Glutamatergic neuron (in vitro differentiated cells): ENCODE measurements at regions not wholly inside any gene's neighbourhood (a gene's known extent, or its start where the extent isn't known, plus 50 kb on each side); places are given as distances from the start of the nearest gene placed in this dataset.

Experiments
- DNase-seq: peaks from one replicate; pipeline ENCODE4 v3.0.0; 2022
- H3K27ac Mint-ChIP-seq: one replicate; pipeline ENCODE4 v1.8.0; 2020; ENCODE audit warnings: mild to moderate bottlenecking, mixed read lengths, inconsistent platforms; ENCODE audit not compliant: unreplicated experiment
- H3K27me3 Mint-ChIP-seq: one replicate; pipeline ENCODE4 v1.8.0; 2020; ENCODE audit warnings: mild to moderate bottlenecking, moderate library complexity, mixed read lengths, inconsistent platforms; ENCODE audit not compliant: unreplicated experiment
- H3K36me3 Mint-ChIP-seq: one replicate; pipeline ENCODE4 v1.8.0; 2020; ENCODE audit warnings: mild to moderate bottlenecking, mixed read lengths, inconsistent platforms; ENCODE audit not compliant: unreplicated experiment
- H3K4me1 Mint-ChIP-seq: one replicate; pipeline ENCODE4 v1.8.0; 2020; ENCODE audit warnings: mild to moderate bottlenecking, low read depth, mixed read lengths, inconsistent platforms; ENCODE audit not compliant: unreplicated experiment
- H3K4me3 Mint-ChIP-seq: one replicate; pipeline ENCODE4 v1.8.0; 2020; ENCODE audit warnings: mild to moderate bottlenecking, mixed read lengths, inconsistent platforms; ENCODE audit not compliant: unreplicated experiment
- H3K9me3 Mint-ChIP-seq: one replicate; pipeline ENCODE4 v1.8.0; 2020; ENCODE audit warnings: mild to moderate bottlenecking, moderate library complexity, mixed read lengths, inconsistent platforms; ENCODE audit not compliant: unreplicated experiment
- TF ChIP-seq, protein P1 (sequence below): fragments of 200-600 bp; sonication (generic); IDR thresholded peaks from one replicate; pipeline ENCODE4 v1.5.0; 2021; ENCODE audit not compliant: partially characterized antibody, unreplicated experiment

DNA sequence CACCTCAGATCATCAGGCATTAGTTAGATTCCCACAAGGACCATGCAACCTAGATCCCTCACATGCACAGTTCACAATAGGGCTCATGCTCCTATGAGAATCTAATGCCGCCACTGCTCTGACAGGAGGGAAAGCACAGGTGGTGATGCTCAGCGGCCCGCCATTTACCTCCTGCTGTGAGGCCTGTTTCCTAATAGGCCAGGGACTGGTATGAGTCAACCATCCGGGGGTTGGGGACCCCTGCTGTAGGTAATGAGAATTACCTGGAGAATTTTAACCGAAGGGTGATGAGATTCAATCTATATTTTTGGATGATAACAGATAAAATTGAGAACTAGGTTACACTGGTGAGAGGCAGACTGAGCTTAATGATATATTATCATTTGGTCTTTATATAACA, 101.4 kb downstream of the LACC1 start:
- Mint-ChIP-seq H3K27me3 (peaks cover 4% of the 10 kb centered on the region), H3K27ac (no peak overlapping the region), H3K36me3 (peaks cover 5% of the 10 kb centered on the region), H3K4me3 (no peak overlapping the region), H3K4me1 (peaks cover 12% of the 10 kb centered on the region), H3K9me3 (peaks cover 2% of the 10 kb centered on the region)
- peak; percentile 31 for DNase-seq
- TF ChIP-seq, protein P1, sequence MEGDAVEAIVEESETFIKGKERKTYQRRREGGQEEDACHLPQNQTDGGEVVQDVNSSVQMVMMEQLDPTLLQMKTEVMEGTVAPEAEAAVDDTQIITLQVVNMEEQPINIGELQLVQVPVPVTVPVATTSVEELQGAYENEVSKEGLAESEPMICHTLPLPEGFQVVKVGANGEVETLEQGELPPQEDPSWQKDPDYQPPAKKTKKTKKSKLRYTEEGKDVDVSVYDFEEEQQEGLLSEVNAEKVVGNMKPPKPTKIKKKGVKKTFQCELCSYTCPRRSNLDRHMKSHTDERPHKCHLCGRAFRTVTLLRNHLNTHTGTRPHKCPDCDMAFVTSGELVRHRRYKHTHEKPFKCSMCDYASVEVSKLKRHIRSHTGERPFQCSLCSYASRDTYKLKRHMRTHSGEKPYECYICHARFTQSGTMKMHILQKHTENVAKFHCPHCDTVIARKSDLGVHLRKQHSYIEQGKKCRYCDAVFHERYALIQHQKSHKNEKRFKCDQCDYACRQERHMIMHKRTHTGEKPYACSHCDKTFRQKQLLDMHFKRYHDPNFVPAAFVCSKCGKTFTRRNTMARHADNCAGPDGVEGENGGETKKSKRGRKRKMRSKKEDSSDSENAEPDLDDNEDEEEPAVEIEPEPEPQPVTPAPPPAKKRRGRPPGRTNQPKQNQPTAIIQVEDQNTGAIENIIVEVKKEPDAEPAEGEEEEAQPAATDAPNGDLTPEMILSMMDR, result peak; percentile 37

DNA sequence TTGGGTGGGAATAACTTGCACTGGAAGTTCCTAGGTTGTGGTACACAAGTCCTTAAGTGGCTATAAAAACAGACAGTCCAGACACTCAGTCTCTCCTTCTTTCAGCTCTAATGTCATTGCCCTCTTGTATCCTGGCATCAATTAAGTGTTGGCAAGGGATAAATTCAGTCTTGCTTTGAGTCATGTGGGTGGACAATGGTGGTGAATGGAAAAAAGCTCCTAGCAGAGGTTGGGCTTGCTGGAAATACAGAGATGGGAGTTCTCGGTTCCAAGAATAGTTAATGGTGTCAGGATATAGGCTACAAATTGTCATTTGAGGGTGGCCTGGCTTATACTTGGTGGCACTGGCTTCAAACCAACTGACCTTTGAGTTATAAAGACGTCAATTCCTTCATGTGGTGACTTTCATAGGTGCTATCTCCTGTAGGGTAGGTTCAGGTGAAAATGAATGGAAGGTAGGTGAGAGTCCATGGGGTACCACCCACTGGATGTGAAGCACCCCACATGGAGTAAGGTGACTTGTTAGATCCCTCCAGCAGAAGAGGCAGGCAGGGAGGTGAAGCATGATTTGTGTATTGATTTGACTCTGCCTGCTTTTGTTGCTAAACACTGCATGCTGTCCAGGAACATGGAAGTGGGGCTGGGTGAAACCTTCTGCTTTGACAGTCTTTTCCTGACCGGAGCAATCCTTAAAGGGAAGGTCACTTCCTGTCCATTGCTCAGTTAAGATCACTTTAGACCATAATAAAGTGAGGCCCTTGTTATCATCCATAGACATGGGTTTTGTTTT, 102.0 kb downstream of the LACC1 start:
- no peak overlapping the region for H3K4me3 Mint-ChIP-seq

DNA sequence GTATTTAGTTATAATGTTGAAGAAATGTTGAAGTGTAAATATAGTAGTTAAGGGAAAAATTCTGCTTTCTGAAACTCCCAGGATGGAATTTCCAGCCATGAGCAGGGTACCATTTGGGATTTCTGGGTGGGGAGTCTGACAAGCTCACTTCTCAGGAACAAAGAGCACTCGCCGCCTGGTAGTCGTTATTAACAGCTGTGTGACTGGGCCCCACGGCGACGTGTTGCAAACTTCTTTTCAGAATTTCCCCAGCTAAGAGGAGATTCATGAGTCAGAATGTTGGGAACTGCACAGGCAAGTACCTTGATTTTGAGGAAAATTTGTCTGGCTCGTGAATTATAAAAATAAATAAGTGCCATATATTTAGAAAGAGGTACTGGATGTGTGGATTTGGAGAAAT, 103.7 kb downstream of the LACC1 start:
- peaks cover 2% of the 10 kb centered on the region for H3K9me3 Mint-ChIP-seq
- DNase-seq, result no peak
- no peaks in the 10 kb centered on the region for H3K27me3 Mint-ChIP-seq
- TF ChIP-seq, protein P1, result no peak
- peak overlapping the region; percentile 63 for H3K27ac Mint-ChIP-seq
- H3K36me3 Mint-ChIP-seq, result no peaks in the 10 kb centered on the region
- no peak overlapping the region for H3K4me3 Mint-ChIP-seq
- H3K4me1 Mint-ChIP-seq, result peaks cover 17% of the 10 kb centered on the region

More for the DNA sequence above, 102.0 kb downstream of the LACC1 start:
- no peak overlapping the region for H3K27ac Mint-ChIP-seq
- TF ChIP-seq, protein P1, result no peak
- H3K36me3 Mint-ChIP-seq, result no peaks in the 10 kb centered on the region
- H3K9me3 Mint-ChIP-seq, result peaks cover 2% of the 10 kb centered on the region
- H3K4me1 Mint-ChIP-seq, result peaks cover 15% of the 10 kb centered on the region
- H3K27me3 Mint-ChIP-seq, result peaks cover 4% of the 10 kb centered on the region
- DNase-seq, result no peak

DNA sequence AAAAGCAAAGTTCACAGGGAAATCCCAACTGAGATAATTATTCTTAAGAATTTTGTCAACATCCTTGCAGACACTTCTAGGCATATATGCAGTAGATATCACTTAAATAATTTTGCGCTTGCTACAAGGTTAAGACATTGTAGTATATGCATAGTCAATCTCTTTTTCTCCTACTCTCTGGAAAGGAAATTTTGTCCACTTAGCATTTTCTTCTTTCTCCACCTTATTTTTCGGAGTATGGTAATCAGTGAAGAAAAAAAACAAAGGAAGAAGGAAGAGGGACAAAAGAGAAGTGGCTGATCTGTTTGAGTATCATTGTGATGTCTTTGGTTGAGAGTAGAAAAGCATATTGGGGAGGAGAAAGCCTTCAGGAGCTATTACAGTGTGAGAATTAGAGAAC, 104.6 kb downstream of the LACC1 start:
- no peak for DNase-seq
- TF ChIP-seq, protein P1, result no peak
- Mint-ChIP-seq H3K27me3 (no peaks in the 10 kb centered on the region), H3K4me3 (no peak overlapping the region), H3K9me3 (peaks cover 2% of the 10 kb centered on the region), H3K4me1 (peaks cover 17% of the 10 kb centered on the region), H3K36me3 (no peaks in the 10 kb centered on the region), H3K27ac (no peak overlapping the region)

DNA sequence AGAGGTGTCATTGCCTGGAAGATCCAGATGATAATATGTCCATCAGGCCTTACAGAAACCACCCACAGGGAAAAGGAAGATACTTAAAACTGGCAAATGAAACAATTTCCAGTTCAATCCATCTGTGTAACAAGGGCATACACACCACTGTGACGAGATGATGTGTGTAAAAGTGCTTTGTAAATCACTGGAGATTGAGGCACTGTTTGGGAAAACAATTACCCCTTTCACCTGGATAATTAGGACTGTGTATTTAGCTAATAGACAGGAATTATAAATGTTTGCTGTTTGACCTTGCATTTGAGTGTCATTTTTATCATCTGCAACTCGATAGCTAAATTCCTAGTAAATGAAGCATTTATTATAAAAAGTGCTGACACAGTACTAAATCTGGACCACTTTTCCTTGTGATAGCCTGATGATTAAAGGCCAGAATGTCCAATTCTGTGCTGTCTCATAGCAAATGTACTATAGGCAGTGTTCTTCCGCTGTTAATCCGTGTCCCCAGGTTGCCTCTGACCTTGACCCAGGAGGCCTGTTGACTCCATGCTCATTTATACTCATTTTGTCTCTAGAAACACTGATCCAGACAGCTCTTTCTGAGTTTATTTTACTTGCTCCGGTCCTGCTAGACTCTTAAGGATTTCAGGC, 105.8 kb downstream of the LACC1 start:
- H3K4me3 Mint-ChIP-seq, result no peak overlapping the region
- H3K27me3 Mint-ChIP-seq, result no peaks in the 10 kb centered on the region
- no peaks in the 10 kb centered on the region for H3K36me3 Mint-ChIP-seq
- no peak overlapping the region for H3K27ac Mint-ChIP-seq
- H3K9me3 Mint-ChIP-seq, result peaks cover 2% of the 10 kb centered on the region
- TF ChIP-seq, protein P1, result no peak
- no peak for DNase-seq
- H3K4me1 Mint-ChIP-seq, result peaks cover 17% of the 10 kb centered on the region
